Inflammatory macrophage treated with lipopolysaccharide for 1 hour (primary cell): ENCODE measurements at regions not wholly inside any gene's neighbourhood (a gene's known extent, or its start where the extent isn't known, plus 50 kb on each side); places are given as distances from the start of the nearest gene placed in this dataset.
"Not testable (repeated sequence)": the region's sequence is repeated elsewhere in the genome, so short reads cannot be mapped to it uniquely, and the experiment has no call there.

Experiments
- DNase-seq, 2 donors: peaks; one replicate each; pipeline ENCODE4 v3.0.0-alpha.2; 2020 to 2022

DNA sequence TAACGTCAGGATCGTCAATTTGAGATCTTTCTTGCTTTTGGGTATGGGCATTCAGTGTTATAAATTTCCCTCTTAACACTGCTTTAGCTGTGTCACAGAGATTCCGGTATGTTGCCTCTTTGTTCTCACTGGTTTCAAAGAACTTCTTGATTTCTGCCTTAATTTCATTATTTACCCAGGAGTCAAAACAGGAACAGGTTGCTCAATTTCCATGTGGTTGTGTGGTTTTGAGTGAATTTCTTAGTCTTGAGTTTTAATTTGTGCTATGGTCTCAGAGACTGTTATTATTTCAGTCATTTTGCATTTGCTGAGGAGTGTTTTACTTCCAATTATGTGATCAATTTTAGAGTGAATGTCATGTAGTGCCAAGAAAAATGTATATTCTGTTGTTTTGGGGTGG is 153.1 kb downstream of the PCDH17 start:
- DNase-seq = no peak

DNA sequence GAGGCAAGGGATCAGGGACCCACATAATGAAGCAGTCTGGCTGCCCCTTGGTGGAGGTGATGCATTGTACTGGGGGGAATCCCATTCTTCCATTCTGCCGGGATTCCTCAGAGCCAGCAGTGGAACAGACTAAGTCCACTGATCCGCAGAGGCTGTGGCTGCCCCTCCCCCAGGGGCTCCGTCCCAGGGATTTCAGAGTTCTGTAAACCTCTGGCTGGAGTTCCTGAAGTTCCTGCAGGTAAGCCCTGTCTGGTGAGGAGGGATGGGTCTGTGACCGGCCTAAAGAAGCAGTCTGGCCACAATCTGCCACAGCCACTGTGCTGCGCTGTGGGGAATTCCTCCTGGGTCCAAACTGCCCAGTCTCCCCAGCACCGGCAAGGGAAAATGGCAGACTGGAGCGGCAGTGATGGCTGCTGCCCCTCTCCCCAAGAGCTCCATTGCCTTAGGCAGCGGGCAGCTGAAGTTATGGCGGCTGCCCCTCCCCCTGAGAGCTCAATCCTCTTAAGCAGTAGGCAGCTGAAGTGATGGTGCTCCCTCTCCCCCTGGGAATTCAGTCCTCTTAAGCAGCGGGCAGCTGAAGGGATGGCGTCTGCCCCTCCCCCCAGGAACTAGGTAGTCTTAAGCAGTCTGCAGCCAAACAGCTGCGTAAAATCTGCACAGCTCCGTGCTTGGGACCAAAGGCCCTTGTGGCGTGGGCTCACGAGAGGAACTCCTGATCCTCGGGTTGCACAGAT is 155.7 kb downstream of the PCDH17 start:
- DNase-seq = no peak

DNA sequence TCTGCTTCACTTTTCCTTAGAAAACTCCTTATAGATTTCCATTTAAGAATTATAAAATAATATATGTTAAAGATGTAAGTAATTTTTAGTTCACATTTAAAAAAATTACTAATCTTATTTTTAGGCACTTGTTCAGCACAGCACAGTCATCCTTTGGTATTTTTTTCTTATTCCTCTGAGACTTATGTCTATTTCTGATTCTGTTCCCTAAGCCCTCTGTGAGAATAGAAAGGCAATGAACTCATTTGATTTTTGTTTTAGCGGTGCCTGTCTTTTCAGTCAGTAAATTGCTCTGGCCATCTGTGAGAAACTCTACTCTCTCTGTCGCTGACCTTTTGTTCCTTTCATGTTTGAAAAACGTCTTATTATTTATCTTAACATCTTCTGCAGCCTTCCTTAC is 168.1 kb downstream of the PCDH17 start:
- no peak for DNase-seq

DNA sequence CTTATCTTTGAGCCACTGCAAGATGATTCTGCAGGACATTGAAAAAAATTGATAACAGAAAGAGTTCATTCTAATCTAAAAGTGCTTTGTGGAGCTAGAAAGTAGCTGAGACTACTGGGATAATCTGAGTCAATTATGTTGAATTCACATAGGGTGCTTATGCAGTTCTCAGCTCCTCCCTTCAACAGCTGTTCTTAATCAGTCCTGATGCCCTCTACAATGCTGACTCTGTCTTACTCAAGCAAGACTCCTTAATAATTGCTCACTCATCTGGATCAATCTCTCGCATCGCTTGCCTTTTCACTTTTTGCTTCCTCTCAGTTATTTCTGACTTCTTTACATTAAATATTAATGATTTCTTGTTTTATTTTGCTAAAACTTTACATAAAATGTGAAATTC is 182.1 kb downstream of the PCDH17 start:
- DNase-seq = no peak

DNA sequence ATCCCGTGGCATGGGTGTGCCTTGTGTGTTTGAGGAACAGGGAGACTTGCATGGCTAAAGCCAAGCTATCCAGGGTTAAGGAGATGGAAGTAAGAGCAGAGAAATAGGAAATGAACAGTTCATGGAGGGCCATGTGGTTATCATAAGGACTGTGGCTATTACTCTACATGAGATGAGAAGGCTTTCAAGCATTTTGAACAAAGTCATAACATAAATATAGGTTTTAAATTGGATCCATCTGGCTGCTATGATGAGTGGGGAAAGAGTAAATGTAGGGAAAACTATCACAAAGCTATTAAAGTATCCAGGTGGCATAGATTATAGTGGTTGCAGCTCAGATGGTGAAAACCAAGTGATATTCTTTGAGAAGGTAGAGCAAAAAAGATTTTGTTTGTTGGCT is 184.1 kb downstream of the PCDH17 start:
- DNase-seq = no peak

DNA sequence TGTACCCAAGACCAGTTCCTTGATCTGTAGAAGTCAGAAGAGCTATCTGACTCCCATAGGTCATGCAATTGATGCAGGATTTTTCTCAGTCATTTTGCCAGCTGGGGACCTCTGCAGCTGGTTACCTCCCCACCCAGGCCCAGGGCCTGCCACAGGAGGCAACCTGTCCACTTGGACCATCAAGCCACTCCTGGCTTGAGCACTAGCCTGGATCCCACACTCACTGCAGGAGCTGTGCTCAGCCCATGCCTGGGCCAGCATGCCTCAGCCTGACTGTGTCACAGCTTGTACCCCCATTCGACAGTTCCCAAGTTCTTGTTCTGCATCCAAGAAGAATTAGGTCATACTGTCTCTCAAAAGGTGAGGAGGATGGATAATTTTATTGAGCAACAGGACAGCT is 189.4 kb downstream of the PCDH17 start:
- DNase-seq = no peak

DNA sequence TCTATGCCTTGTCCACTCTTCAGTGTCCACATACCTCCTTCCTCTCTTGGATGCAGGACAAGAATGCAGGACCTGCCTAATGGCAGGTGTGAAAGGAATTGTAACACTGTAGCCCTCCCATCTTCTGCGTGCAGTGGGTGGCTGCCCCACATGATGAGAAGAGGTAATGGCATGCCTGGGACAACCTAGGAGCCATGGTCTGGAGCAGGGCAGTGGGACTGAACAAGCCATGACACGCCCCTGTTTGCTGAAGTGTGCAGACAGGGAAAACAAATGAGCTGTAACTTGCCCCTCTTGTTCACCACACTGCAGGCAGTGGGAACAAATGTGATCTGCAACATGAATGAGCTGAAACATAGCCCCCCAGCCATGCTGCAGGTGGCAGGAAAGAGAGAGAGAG is 192.2 kb downstream of the PCDH17 start:
- DNase-seq = no peak

DNA sequence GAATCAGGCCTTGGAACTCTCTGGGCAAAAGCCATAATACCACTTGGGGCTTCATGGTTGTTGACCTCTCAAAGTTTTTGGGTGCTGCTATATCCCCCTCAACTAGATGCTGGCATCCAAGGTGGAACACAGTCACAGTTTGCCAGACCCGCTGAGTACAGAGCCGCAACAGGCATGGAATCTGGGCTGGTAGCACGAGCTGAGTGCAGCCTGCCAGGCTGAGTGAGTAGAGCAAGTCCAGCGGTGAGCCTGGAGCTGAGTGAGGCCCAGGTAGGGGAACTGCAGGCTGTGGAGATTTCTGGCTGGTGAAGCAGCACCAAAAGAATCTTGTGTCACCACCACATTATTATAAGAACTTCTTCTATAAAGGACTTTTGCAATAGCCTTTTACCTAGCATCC is 192.6 kb downstream of the PCDH17 start:
- no peak for DNase-seq

DNA sequence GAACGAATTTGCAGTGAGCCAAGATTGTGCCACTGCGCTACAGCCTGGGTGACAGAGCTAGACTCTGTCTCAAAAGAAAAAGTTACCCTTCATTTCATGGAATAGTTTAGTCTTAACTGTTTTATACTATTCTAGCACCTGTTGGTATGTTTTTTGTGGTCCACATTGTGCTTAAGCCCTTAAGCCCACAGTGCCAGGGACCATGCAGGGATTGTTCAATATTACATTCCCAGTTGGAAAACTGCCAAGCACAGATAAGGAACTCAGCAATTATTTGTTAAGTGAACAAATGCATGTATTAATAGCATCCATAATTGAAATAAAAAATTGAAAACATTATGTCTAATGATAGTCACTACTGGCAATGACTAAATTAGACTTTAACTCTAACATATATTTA is 193.5 kb downstream of the PCDH17 start:
- no peak for DNase-seq

DNA sequence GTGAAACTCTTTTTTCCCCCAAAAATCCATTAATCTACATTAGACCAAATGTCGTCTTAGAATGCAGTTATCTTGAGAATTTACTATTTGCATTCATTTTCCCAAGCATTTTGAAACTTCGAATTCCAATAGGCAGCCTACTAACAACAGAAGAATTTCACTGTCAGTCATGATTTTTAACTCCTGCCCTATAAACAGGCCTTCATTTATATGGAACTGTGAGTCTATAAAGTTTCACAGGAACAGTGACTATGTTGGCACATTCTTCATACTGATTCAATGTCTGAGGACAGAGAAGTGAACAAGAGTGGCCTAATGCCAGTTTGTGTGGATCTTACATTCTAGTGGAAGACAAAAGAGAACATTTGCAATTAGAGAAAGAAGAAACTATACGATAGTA is 198.0 kb downstream of the PCDH17 start:
- DNase-seq = no peak

DNA sequence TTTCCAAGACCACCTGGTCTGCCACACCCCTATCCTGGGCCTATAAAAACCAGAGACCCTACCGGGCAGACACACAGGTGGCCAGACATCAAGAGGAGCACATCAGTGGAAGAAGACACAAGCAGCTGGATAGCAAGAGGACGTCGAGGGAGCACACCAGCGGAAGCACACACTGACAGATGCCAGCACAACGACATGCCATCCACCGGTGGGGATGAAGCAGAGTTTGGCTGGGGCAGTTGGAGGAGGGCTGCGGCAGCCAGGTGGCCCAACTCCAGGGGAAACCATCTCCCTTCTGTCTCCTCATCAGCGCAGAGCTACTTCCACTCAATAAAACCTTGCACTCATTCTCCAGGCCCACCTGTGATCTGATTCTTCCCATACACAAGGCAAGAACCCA is 200.6 kb downstream of the PCDH17 start:
- DNase-seq = no peak

DNA sequence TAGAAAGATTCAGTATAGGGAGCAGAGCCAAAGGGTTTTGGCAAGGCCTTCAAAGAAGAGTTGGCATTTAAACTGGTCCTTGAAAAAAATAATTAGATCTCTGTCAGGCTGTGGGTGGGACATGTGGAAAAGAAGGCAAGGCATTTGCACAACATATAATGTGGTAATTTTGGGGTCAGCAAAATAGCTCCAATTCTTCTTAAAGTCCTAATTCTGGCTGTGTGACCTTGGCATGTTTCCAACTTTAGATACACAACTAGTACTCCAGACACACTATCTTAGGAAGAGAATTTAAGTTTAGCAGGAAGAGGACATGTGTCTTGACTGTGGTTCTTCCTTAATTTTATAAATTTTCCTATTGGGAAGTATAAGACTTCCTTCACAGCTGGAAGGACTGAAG is 206.3 kb downstream of the PCDH17 start:
- no peak for DNase-seq

DNA sequence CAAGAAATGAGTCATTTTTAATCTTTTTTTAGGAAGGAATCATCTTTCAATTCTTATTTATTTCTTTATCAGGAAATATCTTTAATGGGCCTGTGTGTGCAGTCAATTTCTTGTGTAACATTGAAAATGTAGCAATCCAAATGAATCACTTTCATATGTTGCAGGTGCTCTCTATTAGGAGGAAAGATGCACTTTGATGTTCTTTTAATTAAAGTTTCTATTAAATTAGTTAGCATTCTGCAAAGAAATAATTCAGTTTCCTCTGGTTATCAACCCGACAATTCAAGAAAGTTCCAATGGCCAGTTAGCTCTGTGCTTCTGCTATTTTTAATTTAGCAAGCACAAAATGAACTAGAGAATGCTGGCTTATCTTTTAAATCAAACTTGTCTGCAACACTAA is 212.0 kb downstream of the PCDH17 start:
- DNase-seq = no peak

DNA sequence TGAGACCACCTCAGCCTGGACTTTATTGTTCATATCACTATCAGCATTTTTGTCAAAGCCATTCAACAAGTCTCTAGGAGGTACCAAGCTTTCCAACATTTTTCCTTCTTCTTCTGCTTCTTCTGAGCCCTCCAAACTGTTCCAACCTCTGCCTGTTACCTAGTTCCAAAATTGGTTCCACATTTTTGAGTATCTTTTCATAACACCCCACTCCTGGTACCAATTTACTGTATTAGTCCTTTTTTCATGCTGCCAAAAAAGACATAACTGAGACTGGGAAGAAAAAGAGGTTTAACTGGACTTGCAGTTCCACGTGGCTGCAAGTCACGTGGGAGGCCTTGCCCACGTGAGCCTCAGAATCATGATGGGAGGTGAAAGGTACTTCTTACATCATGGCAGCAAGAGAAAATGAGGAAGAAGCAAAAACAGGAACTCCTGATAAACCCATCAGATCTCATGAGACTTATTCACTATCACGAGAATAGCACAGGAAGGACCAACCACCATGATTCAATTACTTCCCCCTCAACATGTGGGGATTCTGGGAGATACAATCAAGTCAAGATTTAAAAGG is 215.1 kb downstream of the PCDH17 start:
- DNase-seq = no peak

DNA sequence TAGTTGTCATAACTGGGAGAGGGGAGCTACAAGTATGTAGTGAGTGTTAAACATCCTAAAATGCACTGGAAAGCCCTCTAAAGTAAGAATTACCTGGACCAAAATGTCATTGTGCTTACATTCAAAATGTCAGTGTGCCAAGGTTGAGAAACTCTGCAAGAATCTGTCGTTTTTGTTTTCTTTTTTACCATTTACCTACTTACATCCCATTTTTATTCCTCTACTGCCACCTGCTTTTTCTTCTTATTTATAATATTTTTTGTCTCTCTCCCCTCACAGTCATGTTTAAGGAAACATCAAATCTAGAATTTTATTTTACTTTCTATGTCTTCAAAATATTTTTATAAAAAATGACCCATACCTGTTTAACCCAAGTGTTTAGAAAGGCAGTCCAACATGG is 226.4 kb downstream of the PCDH17 start:
- no peak for DNase-seq

DNA sequence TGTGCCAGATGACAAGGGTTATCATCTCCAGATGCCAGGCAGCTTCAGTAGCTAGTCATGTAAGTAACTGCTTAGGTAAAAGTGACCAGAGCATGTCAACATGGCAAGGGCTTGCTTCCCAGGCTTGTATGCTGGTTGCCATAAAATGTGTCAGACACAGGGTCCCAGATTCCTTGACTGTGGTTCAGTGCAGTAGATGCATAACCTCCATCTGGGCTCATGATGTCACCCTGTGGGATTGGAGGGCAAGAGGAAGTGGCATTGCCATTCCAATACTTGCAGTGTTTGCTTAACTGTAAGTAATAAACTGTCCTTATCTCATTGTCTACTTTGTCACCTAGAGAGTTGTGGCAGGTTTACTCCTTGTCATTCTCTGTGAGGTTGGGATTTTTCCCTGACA is 226.8 kb downstream of the PCDH17 start:
- DNase-seq = no peak

DNA sequence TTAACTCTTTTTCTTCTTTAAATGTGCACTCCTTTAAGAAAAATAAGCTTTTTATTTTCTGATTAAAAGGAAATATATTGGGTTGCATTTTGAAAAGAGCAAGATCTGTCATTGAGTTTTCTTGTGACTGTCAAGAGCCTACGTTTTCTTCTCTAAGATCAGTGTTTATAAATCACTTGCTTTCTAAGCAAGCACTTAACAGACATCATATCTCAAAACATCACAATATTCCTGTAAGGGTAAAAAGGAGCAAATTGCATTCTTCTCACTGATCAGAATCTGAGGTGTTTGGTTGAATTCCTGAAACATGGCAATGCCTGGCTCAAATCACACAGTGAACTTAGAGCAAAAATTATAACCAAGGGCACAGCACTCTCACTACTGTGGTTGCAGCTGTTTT is 231.3 kb downstream of the PCDH17 start:
- no peak for DNase-seq

DNA sequence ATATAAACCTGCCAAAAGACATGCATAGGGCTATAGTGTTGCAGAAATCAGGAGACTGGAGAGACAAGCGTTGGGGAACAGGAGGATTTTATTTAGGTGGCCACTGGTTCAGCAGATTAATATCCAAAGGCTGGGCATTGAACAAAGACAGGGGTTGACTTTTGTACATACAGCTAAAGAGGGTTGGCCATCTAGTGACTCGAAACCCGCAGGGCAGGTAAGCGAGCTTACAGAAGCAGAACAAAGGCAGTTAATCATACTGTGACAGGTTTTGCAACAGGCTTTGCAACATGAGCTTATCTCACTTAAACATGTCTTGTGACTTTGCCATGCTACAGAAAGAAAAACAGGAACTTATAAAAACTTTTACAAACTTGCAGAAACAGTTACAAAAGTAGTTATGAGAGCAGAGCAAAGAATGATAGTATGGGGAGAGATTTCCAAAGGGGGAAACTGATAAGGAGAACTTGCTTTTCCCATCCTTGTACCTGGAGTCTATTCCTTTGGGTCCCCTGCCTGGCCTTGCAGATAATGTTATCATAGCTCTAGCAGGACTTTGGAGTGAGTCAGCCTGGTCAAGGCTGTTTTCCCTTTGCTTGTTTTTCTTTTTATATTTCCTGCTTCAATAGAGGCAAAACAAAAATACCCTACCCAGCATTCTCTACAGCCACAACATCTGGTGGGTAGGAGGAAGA is 234.2 kb downstream of the PCDH17 start:
- no peak for DNase-seq

DNA sequence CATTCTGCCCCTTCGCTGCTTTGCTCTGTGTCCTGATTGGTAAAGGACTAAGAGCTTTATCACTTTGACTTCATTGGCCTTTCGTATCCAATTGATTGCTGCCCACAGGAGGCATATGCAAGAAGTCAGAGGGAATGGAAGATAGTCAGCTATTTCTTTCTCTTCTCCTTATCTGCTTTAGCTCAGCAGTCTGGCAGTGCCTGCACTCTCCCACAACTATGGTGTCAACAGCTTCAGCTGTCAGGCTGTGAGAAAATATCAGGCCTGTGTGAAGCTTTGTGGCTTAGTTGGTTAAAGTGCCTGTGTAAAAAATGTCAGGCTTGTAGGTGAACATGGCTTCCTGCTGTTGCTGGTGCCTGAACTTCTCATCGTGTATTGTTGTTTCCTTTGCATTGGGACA is 243.0 kb downstream of the PCDH17 start:
- DNase-seq = no peak

DNA sequence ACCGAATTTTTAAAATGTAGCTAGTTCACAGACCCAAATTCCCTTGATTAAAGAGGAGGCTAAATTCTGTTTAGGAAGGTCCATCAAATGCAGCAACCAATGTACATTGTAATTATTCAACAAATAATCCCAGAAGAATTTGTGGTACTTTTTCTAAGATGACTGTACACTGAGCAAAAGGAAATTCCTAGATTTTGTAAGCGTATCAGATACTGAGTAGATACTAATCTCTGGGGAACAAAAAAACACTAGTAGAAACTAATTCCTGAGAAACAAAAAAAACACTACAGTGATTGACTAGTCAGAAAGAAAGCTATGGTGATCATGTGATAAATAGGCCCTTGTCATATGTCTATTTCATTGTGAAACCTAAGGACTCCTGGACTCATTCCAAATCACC is 246.1 kb downstream of the PCDH17 start:
- no peak for DNase-seq

DNA sequence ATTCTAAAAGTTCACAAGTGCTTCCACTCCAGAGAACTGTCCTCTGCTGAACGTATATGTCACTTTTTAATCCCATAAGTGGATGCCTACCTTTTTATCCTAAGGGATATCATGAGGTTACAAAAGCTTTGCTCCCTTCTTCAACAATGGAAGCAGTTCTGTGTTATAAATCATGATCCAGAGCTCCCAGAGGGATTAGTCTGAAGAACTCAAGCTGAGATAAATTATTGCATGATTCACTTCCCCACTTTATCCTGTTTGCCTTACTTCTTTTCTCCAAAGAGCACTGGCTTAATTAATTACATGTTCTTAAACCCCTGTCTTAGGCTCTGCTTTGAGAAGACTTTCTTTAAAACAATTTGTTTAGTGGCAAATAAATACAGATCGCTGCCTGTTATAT is 246.7 kb downstream of the PCDH17 start:
- DNase-seq = no peak

DNA sequence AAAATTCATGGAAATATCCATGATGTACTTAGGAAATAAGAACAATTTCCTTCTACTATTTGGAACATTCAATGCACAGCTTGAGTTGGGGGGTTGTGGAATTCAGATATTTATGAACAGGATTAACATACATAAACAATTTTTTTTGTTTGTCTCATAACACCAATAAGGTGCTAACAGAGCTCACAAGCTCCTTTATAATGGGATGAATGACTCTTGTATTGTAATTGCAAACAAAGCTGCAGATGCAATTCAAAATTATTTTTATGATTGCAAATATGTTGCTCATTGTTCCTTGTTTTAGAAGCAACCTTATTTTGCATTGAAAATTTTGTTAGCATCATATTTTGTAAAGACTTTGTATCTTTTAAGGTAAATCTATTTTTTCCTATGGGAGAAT is 265.7 kb downstream of the PCDH17 start:
- DNase-seq = no peak

DNA sequence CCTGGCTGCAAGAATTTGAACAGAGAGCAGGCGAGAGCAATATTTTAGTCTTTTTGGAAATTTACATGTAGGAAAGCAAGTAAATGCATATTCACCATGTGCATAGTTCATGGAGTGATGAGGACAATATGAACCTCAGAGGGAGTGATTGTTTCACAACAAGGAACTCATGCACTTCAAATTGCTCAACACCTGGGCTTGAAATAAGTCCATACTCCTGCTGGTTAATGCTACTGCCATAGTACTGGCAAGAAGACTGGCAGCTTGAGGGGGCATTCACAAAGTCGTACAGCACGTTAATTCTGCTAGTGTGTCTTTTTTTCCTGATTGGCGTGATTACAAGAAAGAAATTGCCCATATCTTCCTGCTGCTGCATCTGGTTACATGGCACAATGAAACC is 267.6 kb downstream of the PCDH17 start:
- no peak for DNase-seq

DNA sequence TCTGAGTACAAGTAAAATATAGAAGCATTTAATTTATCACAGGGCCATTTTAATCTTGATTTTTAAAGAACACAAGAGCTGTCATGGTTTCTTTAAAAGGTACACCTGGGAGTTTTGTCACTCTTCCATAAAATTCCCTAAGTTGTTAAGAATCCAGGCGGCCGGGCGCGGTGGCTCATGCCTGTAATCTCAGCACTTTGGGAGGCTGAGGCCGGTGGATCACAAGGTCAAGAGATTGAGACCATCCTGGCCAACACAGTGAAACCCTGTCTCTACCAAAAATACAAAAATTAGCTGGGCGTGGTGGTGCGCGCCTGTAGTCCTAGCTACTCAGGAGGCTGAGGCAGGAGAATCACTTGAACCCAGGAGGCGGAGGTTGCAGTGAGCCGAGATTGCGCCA is 278.3 kb downstream of the PCDH17 start:
- DNase-seq = not testable (repeated sequence)

DNA sequence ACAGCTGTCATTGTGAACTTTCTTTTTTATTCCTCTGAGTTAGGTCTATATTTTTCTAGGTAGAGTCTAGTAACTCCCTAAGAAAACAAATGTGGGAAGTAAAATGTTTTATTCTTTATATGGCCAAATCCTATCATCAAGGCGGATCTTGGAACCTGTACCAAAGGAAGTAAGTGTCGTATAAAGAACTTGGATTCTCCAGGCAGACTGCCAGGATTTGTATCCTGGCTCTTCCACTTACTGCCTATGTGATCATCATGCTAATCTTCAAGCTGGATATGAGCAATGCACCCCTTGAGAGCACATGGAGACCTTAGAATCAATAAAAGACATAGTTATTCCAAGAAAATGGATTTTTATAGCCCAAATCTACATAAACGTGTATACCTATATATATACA is 286.5 kb downstream of the PCDH17 start:
- no peak for DNase-seq
